ENCODE measurements at regions not wholly inside any gene's neighbourhood (a gene's known extent, or its start where the extent isn't known, plus 50 kb on each side); places are given as distances from the start of the nearest gene placed in this dataset.

- no peak for TF ChIP-seq TCF4 (CRISPR knock-in tag; IDR thresholded peaks at IDR 0.05; ENCODE audit: borderline replicate concordance)
- no peak for TF ChIP-seq PATZ1 (CRISPR knock-in tag; IDR thresholded peaks at IDR 0.05; ENCODE audit: borderline replicate concordance)
- no peak for TF ChIP-seq CREB5 (CRISPR knock-in tag; IDR thresholded peaks at IDR 0.05; ENCODE audit: low read depth)
- no peak for TF ChIP-seq ESRRG (CRISPR knock-in tag; IDR thresholded peaks at IDR 0.05)
- TF ChIP-seq ZNF565 (CRISPR knock-in tag; conservative IDR thresholded peaks at IDR 0.05; ENCODE audit: low read depth) = no peak
- no peak for TF ChIP-seq ZC3H10 (CRISPR knock-in tag; IDR thresholded peaks at IDR 0.05)
- TF ChIP-seq PPARA (CRISPR knock-in tag; IDR thresholded peaks at IDR 0.05; ENCODE audit: borderline replicate concordance) = no peak
- no peak for TF ChIP-seq POU6F1 (CRISPR knock-in tag; IDR thresholded peaks at IDR 0.05; ENCODE audit: borderline replicate concordance, low read depth)
- TF ChIP-seq GLIS3 (CRISPR knock-in tag; IDR thresholded peaks at IDR 0.05) = no peak
- TF ChIP-seq SNAI2 (CRISPR knock-in tag; IDR thresholded peaks at IDR 0.05) = no peak
- no peak for TF ChIP-seq ZNF70 (CRISPR knock-in tag; IDR thresholded peaks at IDR 0.05)
- TF ChIP-seq ZFP3 (CRISPR knock-in tag; IDR thresholded peaks at IDR 0.05) = no peak
- no peak for TF ChIP-seq TOX (CRISPR knock-in tag; IDR thresholded peaks at IDR 0.05; ENCODE audit: borderline replicate concordance)
- no peak for TF ChIP-seq TSHZ2 (CRISPR knock-in tag; IDR thresholded peaks at IDR 0.05)
- ATAC-seq = no peak
Measured at GRCh38 chr9:13878241-13878711, 435.7 kb downstream of the NFIB start.

GRCh38 chr9:13876741-13877140 is 437.2 kb downstream of the NFIB start:
- ATAC-seq = no peak
- no peak for TF ChIP-seq SNAI2 (CRISPR knock-in tag; IDR thresholded peaks at IDR 0.05)
- TF ChIP-seq ZC3H10 (CRISPR knock-in tag; IDR thresholded peaks at IDR 0.05) = no peak
- TF ChIP-seq CREB5 (CRISPR knock-in tag; IDR thresholded peaks at IDR 0.05; ENCODE audit: low read depth) = no peak
- no peak for TF ChIP-seq GLIS3 (CRISPR knock-in tag; IDR thresholded peaks at IDR 0.05)
- TF ChIP-seq PATZ1 (CRISPR knock-in tag; IDR thresholded peaks at IDR 0.05; ENCODE audit: borderline replicate concordance) = no peak
- no peak for TF ChIP-seq BACH2 (CRISPR knock-in tag; IDR thresholded peaks at IDR 0.05; ENCODE audit: borderline replicate concordance)
- no peak for TF ChIP-seq ZNF8 (CRISPR knock-in tag; IDR thresholded peaks at IDR 0.05)
- no peak for TF ChIP-seq ISL1 (CRISPR knock-in tag; IDR thresholded peaks at IDR 0.05)
- no peak for TF ChIP-seq TCF4 (CRISPR knock-in tag; IDR thresholded peaks at IDR 0.05; ENCODE audit: borderline replicate concordance)
- no peak for TF ChIP-seq ZFP30 (CRISPR knock-in tag; IDR thresholded peaks at IDR 0.05)
- TF ChIP-seq OSR1 (CRISPR knock-in tag; IDR thresholded peaks at IDR 0.05) = no peak
- no peak for TF ChIP-seq CSRNP3 (CRISPR knock-in tag; IDR thresholded peaks at IDR 0.05)
- no peak for TF ChIP-seq PPARA (CRISPR knock-in tag; IDR thresholded peaks at IDR 0.05; ENCODE audit: borderline replicate concordance)
- TF ChIP-seq CSDC2 (CRISPR knock-in tag; IDR thresholded peaks at IDR 0.05) = no peak
- TF ChIP-seq ZNF70 (CRISPR knock-in tag; IDR thresholded peaks at IDR 0.05) = no peak
- no peak for TF ChIP-seq ZFP3 (CRISPR knock-in tag; IDR thresholded peaks at IDR 0.05)
- no peak for TF ChIP-seq ESRRG (CRISPR knock-in tag; IDR thresholded peaks at IDR 0.05)
- no peak for TF ChIP-seq TOX (CRISPR knock-in tag; IDR thresholded peaks at IDR 0.05; ENCODE audit: borderline replicate concordance)
- TF ChIP-seq ZNF565 (CRISPR knock-in tag; conservative IDR thresholded peaks at IDR 0.05; ENCODE audit: low read depth) = no peak
- TF ChIP-seq POU6F1 (CRISPR knock-in tag; IDR thresholded peaks at IDR 0.05; ENCODE audit: borderline replicate concordance, low read depth) = no peak

Data from SK-N-SH treated with all-trans-retinoic acid at 6 μM for 48 hours (cell line).